Sigmoid colon (tissue), 4 donors: ENCODE measurements at regions not wholly inside any gene's neighbourhood (a gene's known extent, or its start where the extent isn't known, plus 50 kb on each side); places are given as distances from the start of the nearest gene placed in this dataset.

Experiments
- CTCF ChIP-seq, 4 experiments: fragments of 450-650 bp in 3 of 4; fragments of 200-600 bp in 1 of 4; IDR thresholded peaks; one replicate each; pipeline ENCODE4 v1.5.1; 2016 to 2019; ENCODE audit warnings: antibody characterized with exemption in 4 of 4, mild to moderate bottlenecking in 3 of 4, moderate library complexity in 2 of 4
- POLR2AphosphoS5 ChIP-seq, 4 donors: sonication (generic); formaldehyde crosslinking; IDR thresholded peaks; one replicate each; pipeline ENCODE4 v1.6.1; 2017; ENCODE audit warnings: antibody characterized with exemption in 4 of 4

- TF ChIP-seq POLR2AphosphoS5 (IDR thresholded peaks at IDR 0.05), result no peak
- no peak for TF ChIP-seq CTCF (IDR thresholded peaks at IDR 0.05)
Observed at GRCh38 chr16:56113223-56113622, 78.1 kb upstream of the GNAO1 start.
